Kidney epithelial cell (primary cell): ENCODE measurements at regions not wholly inside any gene's neighbourhood (a gene's known extent, or its start where the extent isn't known, plus 50 kb on each side); places are given as distances from the start of the nearest gene placed in this dataset.

Experiments used
- DNase-seq: peaks from one replicate; pipeline ENCODE4 v3.0.0-alpha.2; 2010; ENCODE audit warnings: low read depth
- H3K27me3 ChIP-seq: 2 replicates; pipeline ENCODE4 v1.6.0; 2011; ENCODE audit warnings: low read length; ENCODE audit not compliant: control insufficient read depth, insufficient read depth
- H3K36me3 ChIP-seq: 2 replicates; pipeline ENCODE4 v1.5.1; 2011; ENCODE audit warnings: low read length; ENCODE audit not compliant: control insufficient read depth, insufficient read depth
- H3K4me3 ChIP-seq: 2 replicates; pipeline ENCODE4 v1.5.1; 2011; ENCODE audit warnings: low read depth, mild to moderate bottlenecking, control low read depth, low read length
- TF ChIP-seq, protein P1 (sequence below): IDR thresholded peaks from 2 replicates; pipeline ENCODE4 v1.5.1; 2011; ENCODE audit warnings: mild to moderate bottlenecking, moderate library complexity, low read length, control low read depth, inconsistent platforms; ENCODE audit not compliant: insufficient read depth, poor library complexity, severe bottlenecking

- no peaks in the 10 kb centered on the region for H3K36me3 ChIP-seq
- H3K27me3 ChIP-seq: no peaks in the 10 kb centered on the region
- no peak overlapping the region for H3K4me3 ChIP-seq
- TF ChIP-seq, protein P1, sequence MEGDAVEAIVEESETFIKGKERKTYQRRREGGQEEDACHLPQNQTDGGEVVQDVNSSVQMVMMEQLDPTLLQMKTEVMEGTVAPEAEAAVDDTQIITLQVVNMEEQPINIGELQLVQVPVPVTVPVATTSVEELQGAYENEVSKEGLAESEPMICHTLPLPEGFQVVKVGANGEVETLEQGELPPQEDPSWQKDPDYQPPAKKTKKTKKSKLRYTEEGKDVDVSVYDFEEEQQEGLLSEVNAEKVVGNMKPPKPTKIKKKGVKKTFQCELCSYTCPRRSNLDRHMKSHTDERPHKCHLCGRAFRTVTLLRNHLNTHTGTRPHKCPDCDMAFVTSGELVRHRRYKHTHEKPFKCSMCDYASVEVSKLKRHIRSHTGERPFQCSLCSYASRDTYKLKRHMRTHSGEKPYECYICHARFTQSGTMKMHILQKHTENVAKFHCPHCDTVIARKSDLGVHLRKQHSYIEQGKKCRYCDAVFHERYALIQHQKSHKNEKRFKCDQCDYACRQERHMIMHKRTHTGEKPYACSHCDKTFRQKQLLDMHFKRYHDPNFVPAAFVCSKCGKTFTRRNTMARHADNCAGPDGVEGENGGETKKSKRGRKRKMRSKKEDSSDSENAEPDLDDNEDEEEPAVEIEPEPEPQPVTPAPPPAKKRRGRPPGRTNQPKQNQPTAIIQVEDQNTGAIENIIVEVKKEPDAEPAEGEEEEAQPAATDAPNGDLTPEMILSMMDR: no peak
- no peak for DNase-seq
These were observed 167.1 kb upstream of the CRBN start for GRCh38 chr3:3346556-3346955.

GRCh38 chr3:3342141-3342540, 162.7 kb upstream of the CRBN start:
- TF ChIP-seq, protein P1: no peak
- Histone ChIP-seq H3K36me3 (no peaks in the 10 kb centered on the region), H3K27me3 (no peaks in the 10 kb centered on the region)

DNA sequence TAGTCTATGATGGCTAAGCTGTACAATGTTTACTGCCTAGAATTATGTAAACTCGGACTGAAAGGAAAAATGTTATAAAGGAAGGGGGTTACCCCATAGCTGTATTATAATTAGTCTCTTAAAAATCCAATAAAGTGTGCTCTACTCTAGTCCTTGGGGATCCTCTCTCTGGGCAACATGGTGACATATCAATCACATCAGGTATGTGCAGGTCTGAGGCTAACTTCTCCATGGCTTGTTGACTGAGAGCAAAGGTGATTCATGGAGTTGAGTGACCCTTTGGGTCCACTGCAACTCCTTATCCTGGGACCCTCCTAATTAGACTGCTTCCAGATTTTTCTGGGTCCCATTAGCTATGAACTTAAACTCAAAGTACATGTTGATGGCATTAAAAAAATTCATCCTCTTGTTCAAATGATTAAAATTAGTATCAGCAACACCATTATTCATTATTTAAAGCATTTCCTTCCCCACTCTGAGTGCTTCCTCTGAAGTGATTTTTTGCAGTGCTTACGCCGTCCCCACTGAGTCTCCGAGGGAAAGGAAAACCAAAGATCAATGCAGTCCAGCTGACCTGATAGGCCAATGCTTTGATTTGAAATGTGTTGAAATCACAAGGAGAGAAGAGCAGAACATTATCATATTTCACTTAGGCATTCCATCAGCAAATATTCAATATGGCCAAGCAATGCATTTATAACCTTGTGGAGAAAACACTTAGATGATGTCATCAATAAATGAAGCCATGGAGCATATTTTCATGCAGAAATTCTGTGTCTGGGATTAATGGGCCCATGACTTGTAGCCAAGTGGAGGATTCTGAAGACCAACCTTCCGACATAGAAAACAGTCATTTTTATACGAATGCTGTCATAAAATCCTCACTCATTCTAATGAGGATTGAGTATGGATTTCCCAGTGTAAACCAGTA, 161.7 kb upstream of the CRBN start:
- TF ChIP-seq, protein P1: no peak

More at GRCh38 chr3:3342141-3342540, 162.7 kb upstream of the CRBN start:
- no peak for DNase-seq
- H3K4me3 ChIP-seq: no peak overlapping the region

GRCh38 chr3:3340526-3340925, 161.0 kb upstream of the CRBN start:
- no peak overlapping the region for H3K4me3 ChIP-seq
- TF ChIP-seq, protein P1: no peak
- no peaks in the 10 kb centered on the region for H3K27me3 ChIP-seq
- no peaks in the 10 kb centered on the region for H3K36me3 ChIP-seq
- no peak for DNase-seq

More for the DNA sequence above, 161.7 kb upstream of the CRBN start:
- no peak for DNase-seq
- H3K4me3 ChIP-seq: no peak overlapping the region
- H3K36me3 ChIP-seq: no peaks in the 10 kb centered on the region
- no peaks in the 10 kb centered on the region for H3K27me3 ChIP-seq

DNA sequence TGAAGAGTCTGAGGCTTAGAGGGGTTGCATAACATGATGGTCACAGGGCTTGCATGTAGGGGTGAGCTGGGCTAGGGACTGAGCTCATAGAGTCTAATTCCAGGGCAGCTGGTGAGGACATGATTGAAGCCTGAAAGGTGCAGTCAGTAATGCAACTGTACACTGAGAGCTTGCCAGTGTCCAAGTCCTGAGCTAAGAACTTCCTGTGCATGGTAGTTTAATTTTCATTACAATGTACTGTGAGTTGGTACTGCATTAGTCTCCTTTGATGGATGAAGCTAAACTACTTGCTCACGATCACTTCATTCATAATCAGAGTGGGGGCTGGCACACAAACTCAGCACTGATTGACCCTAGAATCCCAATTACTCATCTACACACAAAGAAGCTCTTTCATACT, 156.4 kb upstream of the CRBN start:
- Histone ChIP-seq H3K4me3 (no peak overlapping the region), H3K36me3 (no peaks in the 10 kb centered on the region), H3K27me3 (no peaks in the 10 kb centered on the region)
- TF ChIP-seq, protein P1: no peak
- DNase-seq: no peak
